Activated CD4-positive, alpha-beta T cell treated with anti-CD3 and anti-CD28 coated beads, Interleukin-2, amount 10 ng/mL, durations not matched to agents 7 days and 5 days (primary cell): ENCODE measurements at regions not wholly inside any gene's neighbourhood (a gene's known extent, or its start where the extent isn't known, plus 50 kb on each side); places are given as distances from the start of the nearest gene placed in this dataset.

ENCODE experiments used
- CTCF ChIA-PET: fragments of 350-600 bp; sonication (Branson Sonifier 250); formaldehyde crosslinking; loops from one replicate; lab custom pipeline; 2021; ENCODE audit warnings: antibody characterized with exemption; lab: Charles Lee
- POLR2A ChIA-PET: fragments of 350-600 bp; sonication (Branson Sonifier 250); formaldehyde crosslinking; loops from one replicate; lab custom pipeline; 2021; ENCODE audit warnings: antibody characterized with exemption; lab: Charles Lee
- DNase-seq: peaks from one replicate; pipeline ENCODE4 v3.0.0-alpha.2; 2020
- H3K27ac Mint-ChIP-seq: one replicate; pipeline ENCODE4 v1.8.0; 2021; ENCODE audit warnings: mild to moderate bottlenecking, moderate library complexity, mixed read lengths
- H3K27me3 Mint-ChIP-seq: one replicate; pipeline ENCODE4 v1.8.0; 2021; ENCODE audit warnings: mixed read lengths
- H3K36me3 Mint-ChIP-seq: one replicate; pipeline ENCODE4 v1.8.0; 2021; ENCODE audit warnings: low read depth, mixed read lengths
- H3K4me1 Mint-ChIP-seq: one replicate; pipeline ENCODE4 v1.8.0; 2021; ENCODE audit warnings: mixed read lengths
- H3K4me3 Mint-ChIP-seq: one replicate; pipeline ENCODE4 v1.8.0; 2021; ENCODE audit warnings: mild to moderate bottlenecking, moderate library complexity, mixed read lengths
- H3K9me3 Mint-ChIP-seq: one replicate; pipeline ENCODE4 v1.8.0; 2021; ENCODE audit warnings: mixed read lengths

DNA sequence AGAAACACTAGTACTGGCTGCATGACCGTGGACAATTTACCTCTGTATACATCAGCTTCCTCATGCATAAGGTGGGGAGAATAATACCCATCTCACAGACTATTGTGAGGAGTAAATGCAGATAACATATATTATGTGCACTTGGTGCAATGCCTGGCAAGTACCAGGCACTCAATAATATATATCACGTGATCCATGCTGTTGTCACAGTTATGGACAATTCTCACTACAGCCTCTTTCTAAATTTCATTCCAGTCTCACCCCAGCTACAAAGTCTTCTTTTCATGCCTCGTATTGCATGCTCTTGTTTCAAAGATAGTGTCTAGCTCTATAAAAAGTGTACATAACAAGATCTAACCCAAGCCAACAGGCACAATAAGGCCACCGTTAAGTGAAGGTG lies 494.3 kb upstream of the ADAMTS9 start:
- no peak overlapping the region for H3K27ac Mint-ChIP-seq

DNA sequence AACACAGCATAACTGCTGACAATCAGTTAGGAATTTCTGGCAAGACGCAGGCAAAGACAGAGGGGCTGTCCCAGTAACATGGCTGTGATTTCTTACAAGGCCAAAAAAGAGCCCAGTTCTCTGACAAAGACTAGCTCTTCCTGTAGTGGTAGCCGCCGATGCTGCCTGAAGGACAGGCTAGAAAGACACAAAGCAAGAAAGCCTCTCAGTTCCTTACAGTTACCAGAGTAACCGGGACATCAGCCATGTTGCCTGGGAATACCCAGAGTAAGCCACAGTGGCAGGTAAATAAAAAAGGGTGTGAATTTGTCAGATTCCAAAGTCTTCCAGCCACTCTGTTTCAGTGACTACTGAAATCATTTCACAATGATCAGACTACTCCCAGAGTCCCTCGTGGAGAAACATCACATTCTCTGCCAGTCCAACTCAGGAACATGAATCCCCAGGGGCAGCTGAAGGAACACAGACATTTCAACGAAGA lies 493.6 kb upstream of the ADAMTS9 start:
- Mint-ChIP-seq H3K4me3 (no peak overlapping the region), H3K36me3 (no peaks in the 10 kb centered on the region), H3K4me1 (no peaks in the 10 kb centered on the region), H3K27me3 (no peaks in the 10 kb centered on the region), H3K27ac (no peak overlapping the region), H3K9me3 (peaks cover 3% of the 10 kb centered on the region)
- no peak for DNase-seq
- POLR2A ChIA-PET = no interaction called here
- CTCF ChIA-PET = interaction anchor here (1.6 kb wide), 1 partner anchor 11 kb away, joined by 3 read pairs; no protein-coding TSS in a partner anchor

More for the DNA sequence above, 494.3 kb upstream of the ADAMTS9 start:
- DNase-seq = no peak
- Mint-ChIP-seq H3K4me1 (no peaks in the 10 kb centered on the region), H3K9me3 (peaks cover 3% of the 10 kb centered on the region), H3K27me3 (no peaks in the 10 kb centered on the region), H3K4me3 (no peak overlapping the region), H3K36me3 (no peaks in the 10 kb centered on the region)
- ChIA-PET CTCF (interaction anchor here (1.6 kb wide), 1 partner anchor 11 kb away, joined by 3 read pairs; no protein-coding TSS in a partner anchor), POLR2A (no interaction called here)

DNA sequence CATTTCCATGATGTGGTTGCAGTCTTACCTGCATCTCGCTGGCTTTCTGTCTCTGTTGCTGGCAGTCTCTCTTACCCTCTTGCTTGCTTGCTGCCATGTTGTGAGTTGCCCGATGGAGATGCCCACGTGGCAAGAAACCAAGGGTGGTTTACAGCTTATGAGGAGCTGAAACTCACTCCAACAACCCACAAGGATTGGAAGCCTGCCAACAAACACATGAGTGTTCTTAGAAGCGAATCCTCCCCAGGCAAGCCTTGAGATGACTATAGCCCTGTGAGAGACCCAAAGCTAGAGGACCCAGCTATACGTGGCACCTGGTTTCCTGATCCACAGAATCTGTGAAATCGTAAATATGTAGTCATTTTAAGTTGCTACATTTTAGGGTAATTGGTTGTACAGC lies 490.9 kb upstream of the ADAMTS9 start:
- Mint-ChIP-seq H3K4me3 (no peak overlapping the region), H3K4me1 (no peaks in the 10 kb centered on the region), H3K27ac (no peak overlapping the region), H3K36me3 (no peaks in the 10 kb centered on the region), H3K9me3 (peaks cover 1% of the 10 kb centered on the region), H3K27me3 (no peaks in the 10 kb centered on the region)
- POLR2A ChIA-PET = no interaction called here
- CTCF ChIA-PET = no interaction called here
- DNase-seq = no peak

DNA sequence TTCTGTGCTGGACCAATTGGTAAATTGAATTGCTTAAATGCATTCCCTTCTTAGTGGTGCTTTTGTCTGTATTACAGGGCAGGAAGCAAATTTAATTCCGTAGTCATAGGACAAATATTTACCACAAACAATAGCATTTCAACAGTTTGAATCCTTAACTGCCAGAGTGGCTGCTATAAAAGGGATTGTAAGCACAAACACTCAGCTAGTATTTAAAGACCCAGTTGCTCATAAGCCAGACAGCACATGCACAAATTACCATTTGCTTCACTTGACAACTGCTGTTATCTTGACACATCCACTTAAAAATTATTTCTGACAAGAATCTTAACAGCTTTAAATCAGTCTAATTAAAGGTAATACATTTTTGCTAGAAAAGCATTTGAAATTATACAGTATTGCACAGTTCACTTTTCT lies 490.2 kb upstream of the ADAMTS9 start:
- H3K36me3 Mint-ChIP-seq = no peaks in the 10 kb centered on the region
- H3K4me1 Mint-ChIP-seq = no peaks in the 10 kb centered on the region
- ChIA-PET POLR2A (no interaction called here), CTCF (no interaction called here)
- no peak for DNase-seq
- no peaks in the 10 kb centered on the region for H3K27me3 Mint-ChIP-seq
- no peak overlapping the region for H3K27ac Mint-ChIP-seq
- no peak overlapping the region for H3K4me3 Mint-ChIP-seq
- H3K9me3 Mint-ChIP-seq = peaks cover 1% of the 10 kb centered on the region

DNA sequence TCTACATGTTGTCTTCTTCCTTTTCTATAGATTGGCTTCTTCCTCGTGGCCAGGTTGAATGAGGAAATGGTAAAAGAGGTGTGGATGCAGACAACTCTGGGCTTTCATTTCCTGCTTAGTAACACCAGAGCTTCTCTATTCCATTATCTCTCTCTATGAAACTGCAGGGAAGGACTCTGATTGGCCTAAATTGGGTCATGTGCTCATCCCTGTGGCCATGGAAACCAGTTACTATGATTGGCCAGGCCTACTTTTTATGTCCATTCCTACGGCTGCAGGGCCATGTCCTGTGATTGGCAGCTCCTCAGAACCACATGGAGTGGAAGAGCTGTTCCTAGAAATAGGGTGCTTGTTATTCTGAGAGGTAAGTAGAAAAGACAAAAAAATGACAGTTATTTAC lies 486.9 kb upstream of the ADAMTS9 start:
- POLR2A ChIA-PET = no interaction called here
- H3K27ac Mint-ChIP-seq = no peak overlapping the region
- CTCF ChIA-PET = no interaction called here
- no peak for DNase-seq
- no peaks in the 10 kb centered on the region for H3K36me3 Mint-ChIP-seq
- H3K9me3 Mint-ChIP-seq = peaks cover 1% of the 10 kb centered on the region
- H3K4me1 Mint-ChIP-seq = no peaks in the 10 kb centered on the region
- H3K4me3 Mint-ChIP-seq = no peak overlapping the region
- no peaks in the 10 kb centered on the region for H3K27me3 Mint-ChIP-seq

DNA sequence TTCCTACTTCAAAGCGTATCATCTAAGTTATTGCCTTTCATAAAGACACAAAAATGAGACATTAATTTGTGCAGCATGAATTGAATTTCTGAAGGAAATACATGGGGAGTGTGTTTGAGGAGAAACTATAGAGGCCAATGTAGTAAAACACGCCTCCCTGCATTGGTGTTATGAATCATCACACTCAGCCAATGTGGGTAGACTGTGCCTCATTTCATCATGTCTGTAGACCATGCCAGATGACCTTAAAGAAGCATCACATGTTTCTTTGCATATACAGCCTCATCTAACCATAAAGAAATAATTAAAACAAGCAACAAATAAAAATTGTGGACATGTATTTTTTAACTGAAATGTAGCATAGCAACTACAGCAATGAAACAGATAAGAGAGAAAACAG lies 486.0 kb upstream of the ADAMTS9 start:
- POLR2A ChIA-PET = no interaction called here
- H3K4me1 Mint-ChIP-seq = no peaks in the 10 kb centered on the region
- H3K9me3 Mint-ChIP-seq = peaks cover 1% of the 10 kb centered on the region
- CTCF ChIA-PET = no interaction called here
- no peaks in the 10 kb centered on the region for H3K36me3 Mint-ChIP-seq
- no peak overlapping the region for H3K4me3 Mint-ChIP-seq
- H3K27ac Mint-ChIP-seq = no peak overlapping the region
- no peaks in the 10 kb centered on the region for H3K27me3 Mint-ChIP-seq
- DNase-seq = no peak

DNA sequence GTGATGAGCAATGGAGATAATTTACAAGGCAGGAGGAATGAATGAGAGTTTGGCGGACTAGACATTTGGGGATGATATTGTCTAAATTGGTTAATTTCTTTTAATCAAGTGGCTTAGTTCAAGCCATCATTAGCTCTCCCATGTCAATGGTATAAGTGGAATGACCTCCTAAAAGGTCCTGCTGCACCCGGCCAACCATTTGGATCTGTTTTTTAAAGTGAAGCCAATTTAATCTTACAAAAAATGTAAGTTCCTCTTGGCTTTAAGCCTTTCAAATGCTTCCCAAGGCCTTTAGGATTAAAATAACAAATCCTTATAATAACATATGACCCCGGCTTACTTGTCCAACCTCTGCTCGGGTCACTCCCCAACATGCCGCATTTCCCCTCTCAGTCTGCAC lies 484.4 kb upstream of the ADAMTS9 start:
- H3K4me1 Mint-ChIP-seq = no peaks in the 10 kb centered on the region
- H3K9me3 Mint-ChIP-seq = peaks cover 1% of the 10 kb centered on the region
- DNase-seq = no peak
- H3K27ac Mint-ChIP-seq = no peak overlapping the region
- no peaks in the 10 kb centered on the region for H3K27me3 Mint-ChIP-seq
- ChIA-PET CTCF (no interaction called here), POLR2A (no interaction called here)
- H3K4me3 Mint-ChIP-seq = no peak overlapping the region
- H3K36me3 Mint-ChIP-seq = no peaks in the 10 kb centered on the region

DNA sequence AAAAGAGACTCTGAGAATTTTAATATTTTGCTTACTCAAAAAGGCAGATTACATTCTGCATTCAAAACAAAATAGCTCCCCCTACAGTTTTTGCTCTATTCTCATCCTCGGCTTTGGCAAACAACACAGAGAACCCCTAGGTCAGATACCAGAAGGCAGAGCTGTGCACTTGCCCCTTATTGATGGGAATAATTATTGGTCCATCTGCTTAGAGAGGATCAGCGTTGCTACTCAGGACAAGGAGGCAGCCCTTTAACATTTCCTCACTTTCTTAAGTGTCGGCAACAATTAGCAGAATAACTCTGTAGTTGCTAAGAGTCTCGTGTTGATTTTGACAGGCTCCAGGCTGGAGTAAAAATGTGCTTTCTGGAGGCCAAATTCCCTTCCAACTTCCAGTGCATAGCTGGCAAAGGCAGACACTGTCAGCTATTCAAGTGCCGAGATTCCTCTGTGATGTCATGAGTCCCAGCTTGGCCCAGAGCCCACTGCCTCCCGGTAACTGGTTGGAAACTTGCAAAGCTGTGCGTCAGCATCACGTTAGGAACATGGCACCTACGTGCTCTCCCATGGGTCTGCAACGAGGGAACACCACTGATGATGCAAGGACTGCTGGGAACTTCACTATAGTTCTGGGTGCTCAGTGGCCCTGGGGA lies 482.7 kb upstream of the ADAMTS9 start:
- H3K27me3 Mint-ChIP-seq = no peaks in the 10 kb centered on the region
- DNase-seq = no peak
- peaks cover 1% of the 10 kb centered on the region for H3K9me3 Mint-ChIP-seq
- no peaks in the 10 kb centered on the region for H3K36me3 Mint-ChIP-seq
- POLR2A ChIA-PET = no interaction called here
- H3K27ac Mint-ChIP-seq = no peak overlapping the region
- CTCF ChIA-PET = interaction anchor here (0.6 to 1.4 kb wide), 2 partner anchors 12 to 466 kb away, joined by 3 read pairs; no protein-coding TSS in a partner anchor
- H3K4me1 Mint-ChIP-seq = no peaks in the 10 kb centered on the region
- no peak overlapping the region for H3K4me3 Mint-ChIP-seq

DNA sequence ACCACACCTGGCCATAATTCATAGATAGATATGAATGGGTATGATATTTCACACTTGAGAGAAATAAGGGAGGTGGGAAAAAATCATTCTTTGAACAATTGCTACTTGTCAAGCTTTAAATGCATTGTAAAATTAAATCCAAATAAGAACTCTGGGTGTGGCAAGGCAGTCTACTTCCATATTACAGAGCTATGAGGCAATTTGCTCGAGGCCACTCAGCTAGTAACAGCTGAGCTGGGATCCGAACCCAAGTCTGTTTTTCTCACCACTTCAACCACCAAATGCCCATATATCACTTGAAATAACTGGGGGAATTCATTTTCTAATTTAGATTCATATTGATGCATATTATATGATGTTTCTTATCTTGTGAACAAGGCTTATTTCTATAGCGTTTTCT lies 482.2 kb upstream of the ADAMTS9 start:
- Mint-ChIP-seq H3K4me1 (no peaks in the 10 kb centered on the region), H3K9me3 (peaks cover 1% of the 10 kb centered on the region), H3K36me3 (no peaks in the 10 kb centered on the region), H3K27me3 (no peaks in the 10 kb centered on the region), H3K27ac (no peak overlapping the region), H3K4me3 (no peak overlapping the region)
- ChIA-PET CTCF (interaction anchor here (0.6 to 1.4 kb wide), 2 partner anchors 12 to 465 kb away, joined by 3 read pairs; no protein-coding TSS in a partner anchor), POLR2A (no interaction called here)
- no peak for DNase-seq

DNA sequence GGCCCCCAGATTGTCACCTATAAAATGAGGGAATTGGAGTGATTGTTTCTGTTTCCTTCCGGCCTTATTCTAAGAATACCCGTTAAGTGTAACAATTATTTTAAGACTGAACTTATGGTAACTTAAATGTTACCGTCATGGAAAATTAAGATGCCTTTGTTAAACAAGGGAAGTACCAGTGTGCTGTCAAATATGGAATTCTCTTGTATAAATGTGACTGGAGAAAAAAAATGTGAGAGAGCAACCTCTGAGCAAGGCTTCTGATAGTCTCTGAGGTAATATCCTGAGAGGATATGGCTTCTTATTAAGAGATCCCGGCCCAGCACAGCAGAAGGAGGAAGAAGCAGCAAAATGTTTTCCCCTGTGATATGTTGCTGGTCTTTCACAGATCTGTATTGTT lies 480.7 kb upstream of the ADAMTS9 start:
- no peaks in the 10 kb centered on the region for H3K27me3 Mint-ChIP-seq
- DNase-seq = no peak
- ChIA-PET CTCF (no interaction called here), POLR2A (no interaction called here)
- H3K4me3 Mint-ChIP-seq = no peak overlapping the region
- H3K27ac Mint-ChIP-seq = no peak overlapping the region
- H3K36me3 Mint-ChIP-seq = no peaks in the 10 kb centered on the region
- peaks cover 1% of the 10 kb centered on the region for H3K9me3 Mint-ChIP-seq
- no peaks in the 10 kb centered on the region for H3K4me1 Mint-ChIP-seq

DNA sequence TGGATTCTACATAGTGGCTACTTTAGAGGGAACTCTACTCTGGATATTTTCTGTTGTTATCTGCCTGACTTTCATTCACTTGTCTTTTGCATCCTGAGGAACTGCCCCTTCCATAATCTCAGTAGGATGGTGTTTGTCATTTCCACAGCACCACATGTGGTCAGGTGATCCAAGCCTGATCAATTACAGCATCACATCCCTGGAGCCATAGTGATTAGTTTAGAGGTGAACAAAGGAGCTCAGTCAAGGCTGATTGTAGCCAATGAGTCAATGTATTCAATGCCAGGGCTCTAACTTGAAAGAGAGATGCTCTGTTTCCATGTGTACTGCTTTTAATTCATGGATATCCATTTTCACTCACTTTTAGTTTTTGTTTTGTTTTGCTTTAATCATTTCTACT lies 478.7 kb upstream of the ADAMTS9 start:
- Mint-ChIP-seq H3K9me3 (peaks cover 1% of the 10 kb centered on the region), H3K4me1 (no peaks in the 10 kb centered on the region), H3K27ac (no peak overlapping the region), H3K4me3 (no peak overlapping the region), H3K36me3 (no peaks in the 10 kb centered on the region), H3K27me3 (no peaks in the 10 kb centered on the region)
- ChIA-PET CTCF (no interaction called here), POLR2A (no interaction called here)
- DNase-seq = no peak

DNA sequence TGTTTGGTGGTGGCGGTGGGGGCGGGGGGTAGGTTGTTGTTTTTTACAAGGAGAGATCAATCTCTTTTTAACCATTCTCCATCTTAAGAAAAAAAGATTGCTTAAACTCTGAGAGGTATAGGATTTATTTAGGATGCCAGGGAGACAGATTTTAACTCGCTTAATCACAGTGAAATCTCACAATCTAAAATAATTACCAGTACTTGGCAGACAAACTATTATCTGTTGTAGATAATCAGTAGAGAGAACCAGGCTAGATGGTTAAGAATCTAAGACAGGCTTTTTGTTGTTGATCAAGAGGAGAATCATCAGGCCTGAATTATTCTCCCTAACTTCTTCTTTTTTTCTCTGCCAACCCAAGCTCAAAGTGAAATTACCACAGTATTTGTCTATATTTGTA lies 470.2 kb upstream of the ADAMTS9 start:
- Mint-ChIP-seq H3K36me3 (no peaks in the 10 kb centered on the region), H3K27ac (no peak overlapping the region), H3K4me3 (no peak overlapping the region), H3K27me3 (no peaks in the 10 kb centered on the region), H3K9me3 (peaks cover 5% of the 10 kb centered on the region), H3K4me1 (no peaks in the 10 kb centered on the region)
- no peak for DNase-seq
- ChIA-PET CTCF (no interaction called here), POLR2A (no interaction called here)

DNA sequence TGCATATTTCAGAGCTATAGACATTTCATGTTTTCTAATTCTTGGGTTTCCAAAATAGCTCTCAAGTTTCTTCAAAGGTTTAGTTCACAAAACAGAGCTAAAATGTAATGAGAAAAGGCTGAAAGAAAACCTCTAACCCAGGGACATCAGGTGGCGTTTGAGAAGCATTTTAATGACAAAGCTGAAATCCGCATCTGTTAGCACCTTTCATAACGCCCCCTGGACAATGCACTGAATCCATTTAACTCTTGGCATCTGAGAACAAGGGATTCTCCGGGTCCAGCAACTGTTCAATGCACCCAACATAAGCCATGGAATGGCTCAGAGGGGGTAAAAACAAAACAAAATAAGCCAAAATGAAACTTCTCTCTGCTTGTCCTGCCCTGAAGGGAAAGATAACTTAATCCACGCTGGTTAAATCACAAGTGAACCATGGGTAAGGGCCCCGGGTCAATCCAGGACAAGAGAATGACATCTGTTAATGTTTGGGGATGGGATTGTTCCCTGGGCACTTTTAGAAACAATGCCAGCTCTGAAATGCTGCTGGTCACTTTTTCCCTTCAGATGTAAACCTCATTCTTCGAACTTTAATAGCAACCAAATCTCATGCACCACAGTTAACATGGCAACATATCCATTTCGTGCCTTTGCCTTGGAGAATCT lies 466.2 kb upstream of the ADAMTS9 start:
- Mint-ChIP-seq H3K36me3 (no peaks in the 10 kb centered on the region), H3K27me3 (no peaks in the 10 kb centered on the region), H3K27ac (no peak overlapping the region), H3K4me3 (no peak overlapping the region), H3K9me3 (peaks cover 7% of the 10 kb centered on the region), H3K4me1 (no peaks in the 10 kb centered on the region)
- ChIA-PET POLR2A (no interaction called here), CTCF (no interaction called here)
- no peak for DNase-seq
